ENCODE measurements at regions not wholly inside any gene's neighbourhood (a gene's known extent, or its start where the extent isn't known, plus 50 kb on each side); places are given as distances from the start of the nearest gene placed in this dataset.

- no peak for FAIRE-seq
Measured at GRCh38 chr6:168837254-168838036, 396.5 kb downstream of the SMOC2 start.

GRCh38 chr6:168835991-168836390 is 395.0 kb downstream of the SMOC2 start:
- TF ChIP-seq CTCF (IDR thresholded peaks at IDR 0.05; ENCODE audit: borderline replicate concordance, extremely low read depth, insufficient read depth) = no peak
- Histone ChIP-seq H3K36me3 (ENCODE audit: control insufficient read depth in 2 of 3, insufficient read depth in 3 of 3, low read length in 3 of 3) (no peaks in the 10 kb centered on the region), H3K27ac (ENCODE audit: low read depth in 2 of 2, low read length in 2 of 2) (no peak overlapping the region), H3K9me3 (ENCODE audit: control insufficient read depth in 2 of 3, insufficient read depth in 1 of 3, low read length in 3 of 3) (no peaks in the 10 kb centered on the region), H3K9ac (ENCODE audit: low read length in 3 of 3) (no peak overlapping the region), H3K4me3 (ENCODE audit: low read length in 3 of 3) (no peak overlapping the region), H3K27me3 (ENCODE audit: control insufficient read depth, insufficient read depth, low read length) (no peaks in the 10 kb centered on the region), H3K4me1 (ENCODE audit: control insufficient read depth in 2 of 3, insufficient read depth in 2 of 3, low read depth in 1 of 3, low read length in 3 of 3) (no peaks in the 10 kb centered on the region)
- DNase-seq = no peak
- intact Hi-C loops (cut with DNase I) = no loop called here
- FAIRE-seq = no peak

More at GRCh38 chr6:168837254-168838036, 396.5 kb downstream of the SMOC2 start:
- DNase-seq = no peak
- no peak overlapping the region for H3K4me3 ChIP-seq (ENCODE audit: low read length in 3 of 3)
- H3K9me3 ChIP-seq (ENCODE audit: control insufficient read depth in 2 of 3, insufficient read depth in 1 of 3, low read length in 3 of 3) = no peaks in the 10 kb centered on the region
- H3K4me1 ChIP-seq (ENCODE audit: control insufficient read depth in 2 of 3, insufficient read depth in 2 of 3, low read depth in 1 of 3, low read length in 3 of 3) = no peaks in the 10 kb centered on the region
- H3K36me3 ChIP-seq (ENCODE audit: control insufficient read depth in 2 of 3, insufficient read depth in 3 of 3, low read length in 3 of 3) = no peaks in the 10 kb centered on the region
- no peak for TF ChIP-seq CTCF (IDR thresholded peaks at IDR 0.05; ENCODE audit: borderline replicate concordance, extremely low read depth, insufficient read depth)
- no peak overlapping the region for H3K27ac ChIP-seq (ENCODE audit: low read depth in 2 of 2, low read length in 2 of 2)
- intact Hi-C loops (cut with DNase I) = no loop called here
- no peak overlapping the region for H3K9ac ChIP-seq (ENCODE audit: low read length in 3 of 3)
- no peaks in the 10 kb centered on the region for H3K27me3 ChIP-seq (ENCODE audit: control insufficient read depth, insufficient read depth, low read length)

GRCh38 chr6:168834801-168835200 is 393.8 kb downstream of the SMOC2 start:
- Histone ChIP-seq H3K9me3 (ENCODE audit: control insufficient read depth in 2 of 3, insufficient read depth in 1 of 3, low read length in 3 of 3) (no peaks in the 10 kb centered on the region), H3K4me3 (ENCODE audit: low read length in 3 of 3) (no peak overlapping the region), H3K9ac (ENCODE audit: low read length in 3 of 3) (no peak overlapping the region), H3K27ac (ENCODE audit: low read depth in 2 of 2, low read length in 2 of 2) (no peak overlapping the region), H3K27me3 (ENCODE audit: control insufficient read depth, insufficient read depth, low read length) (no peaks in the 10 kb centered on the region), H3K36me3 (ENCODE audit: control insufficient read depth in 2 of 3, insufficient read depth in 3 of 3, low read length in 3 of 3) (no peaks in the 10 kb centered on the region), H3K4me1 (ENCODE audit: control insufficient read depth in 2 of 3, insufficient read depth in 2 of 3, low read depth in 1 of 3, low read length in 3 of 3) (no peaks in the 10 kb centered on the region)
- peak in 1 of 5 donors; percentile 43 for DNase-seq
- TF ChIP-seq CTCF (IDR thresholded peaks at IDR 0.05; ENCODE audit: borderline replicate concordance, extremely low read depth, insufficient read depth) = no peak
- intact Hi-C loops (cut with DNase I) = no loop called here
- FAIRE-seq = no peak
